ENCODE measurements at regions not wholly inside any gene's neighbourhood (a gene's known extent, or its start where the extent isn't known, plus 50 kb on each side); places are given as distances from the start of the nearest gene placed in this dataset.
A peak's percentile ranks its signal among the peaks of the same experiment; 100 is the strongest.

GRCh38 chr7:13099154-13099795, 411.8 kb downstream of the ARL4A start:
- no peak for DNase-seq (ENCODE audit: low read depth)
- no peak for TF ChIP-seq CTCF (IDR thresholded peaks at IDR 0.05; ENCODE audit: low read length, missing control alignments)
- H3K4me3 ChIP-seq (replicated peaks; ENCODE audit: low read depth, low read length): no peak overlapping the region

GRCh38 chr7:13104128-13104527, 416.7 kb downstream of the ARL4A start:
- DNase-seq (ENCODE audit: low read depth): peak; percentile 32
- TF ChIP-seq CTCF (IDR thresholded peaks at IDR 0.05; ENCODE audit: low read length, missing control alignments): no peak
- no peak overlapping the region for H3K4me3 ChIP-seq (replicated peaks; ENCODE audit: low read depth, low read length)

- TF ChIP-seq CTCF (IDR thresholded peaks at IDR 0.05; ENCODE audit: low read length, missing control alignments): no peak
- H3K4me3 ChIP-seq (replicated peaks; ENCODE audit: low read depth, low read length): no peak overlapping the region
Observed at GRCh38 chr7:13105209-13105608, 417.8 kb downstream of the ARL4A start.

GRCh38 chr7:13106513-13106912, 419.1 kb downstream of the ARL4A start:
- TF ChIP-seq CTCF (IDR thresholded peaks at IDR 0.05; ENCODE audit: low read length, missing control alignments): no peak
- no peak for DNase-seq (ENCODE audit: low read depth)
- no peak overlapping the region for H3K4me3 ChIP-seq (replicated peaks; ENCODE audit: low read depth, low read length)

More at GRCh38 chr7:13105209-13105608, 417.8 kb downstream of the ARL4A start:
- DNase-seq (ENCODE audit: low read depth): no peak

GRCh38 chr7:13107291-13107690, 419.9 kb downstream of the ARL4A start:
- DNase-seq (ENCODE audit: low read depth): no peak
- TF ChIP-seq CTCF (IDR thresholded peaks at IDR 0.05; ENCODE audit: low read length, missing control alignments): no peak
- H3K4me3 ChIP-seq (replicated peaks; ENCODE audit: low read depth, low read length): no peak overlapping the region

- H3K4me3 ChIP-seq (replicated peaks; ENCODE audit: low read depth, low read length): no peak overlapping the region
- no peak for DNase-seq (ENCODE audit: low read depth)
- TF ChIP-seq CTCF (IDR thresholded peaks at IDR 0.05; ENCODE audit: low read length, missing control alignments): no peak
Observed at GRCh38 chr7:13108061-13108460, 420.6 kb downstream of the ARL4A start.

- no peak for TF ChIP-seq CTCF (IDR thresholded peaks at IDR 0.05; ENCODE audit: low read length, missing control alignments)
- no peak for DNase-seq (ENCODE audit: low read depth)
- H3K4me3 ChIP-seq (replicated peaks; ENCODE audit: low read depth, low read length): no peak overlapping the region
Observed at GRCh38 chr7:13109201-13109600, 421.8 kb downstream of the ARL4A start.
